SU-DHL-6 (cell line): ENCODE measurements at regions not wholly inside any gene's neighbourhood (a gene's known extent, or its start where the extent isn't known, plus 50 kb on each side); places are given as distances from the start of the nearest gene placed in this dataset.
"Not testable (repeated sequence)": the region's sequence is repeated elsewhere in the genome, so short reads cannot be mapped to it uniquely, and the experiment has no call there.

Experiments
- H2AFZ ChIP-seq: fragments of 200-600 bp; sonication (generic); 2 replicates; pipeline ENCODE4 v1.6.1; 2014; ENCODE audit warnings: low read depth, mild to moderate bottlenecking, moderate library complexity, mixed read lengths, antibody characterized with exemption, low read length; ENCODE audit not compliant: severe bottlenecking
- H3F3A ChIP-seq: fragments of 200-600 bp; shearing (Covaris generic); 2 replicates; pipeline ENCODE4 v1.6.0; 2016; ENCODE audit warnings: antibody characterized with exemption, mild to moderate bottlenecking; ENCODE audit not compliant: insufficient read depth
- H3K27ac ChIP-seq: fragments of 200-600 bp; sonication (generic); 2 replicates; pipeline ENCODE4 v1.5.1; 2016; ENCODE audit warnings: low read depth, mild to moderate bottlenecking, low read length, moderate library complexity, mixed read lengths
- H3K27me3 ChIP-seq: fragments of 200-600 bp; sonication (generic), shearing (Covaris generic); 2 replicates; pipeline ENCODE4 v1.6.0; 2014; ENCODE audit warnings: mild to moderate bottlenecking, low read length
- H3K36me3 ChIP-seq: fragments of 200-600 bp; sonication (generic); 2 replicates; pipeline ENCODE4 v1.6.1; 2014; ENCODE audit warnings: mild to moderate bottlenecking, low read length, mixed read lengths
- H3K4me2 ChIP-seq: fragments of 300-600, 200-600 bp; shearing (Covaris generic), sonication (generic); 2 replicates; pipeline ENCODE4 v1.6.0; 2014; ENCODE audit warnings: low read length, low read depth, mild to moderate bottlenecking; ENCODE audit not compliant: poor library complexity, severe bottlenecking
- H3K4me3 ChIP-seq: fragments of 200-600 bp; sonication (generic); 2 replicates; pipeline ENCODE4 v1.5.1; 2014; ENCODE audit warnings: antibody characterized with exemption, low read length, mild to moderate bottlenecking, mixed read lengths; ENCODE audit not compliant: insufficient read depth, poor library complexity, severe bottlenecking
- H3K79me2 ChIP-seq: fragments of 200-600 bp; sonication (generic); 2 replicates; pipeline ENCODE4 v1.6.1; 2014; ENCODE audit warnings: mild to moderate bottlenecking, low read length, moderate library complexity; ENCODE audit not compliant: insufficient read depth
- H3K9ac ChIP-seq: fragments of 200-600 bp; sonication (generic); 2 replicates; pipeline ENCODE4 v1.7.0; 2014; ENCODE audit warnings: mild to moderate bottlenecking, low read length
- H3K9me2 ChIP-seq: fragments of 200-600 bp; sonication (generic); replicated peaks from 2 replicates; pipeline ENCODE4 v1.6.1; 2014; ENCODE audit warnings: low read length; ENCODE audit not compliant: insufficient read depth
- H3K9me3 ChIP-seq: fragments of 200-600 bp; sonication (generic); 2 replicates; pipeline ENCODE4 v1.6.1; 2014; ENCODE audit warnings: low read length, mixed read lengths; ENCODE audit not compliant: insufficient read depth
- H4K20me1 ChIP-seq: fragments of 200-600 bp; sonication (generic); 2 replicates; pipeline ENCODE4 v1.6.1; 2014; ENCODE audit warnings: low read depth, mild to moderate bottlenecking, antibody characterized with exemption, low read length, moderate library complexity, mixed read lengths
- CTCF ChIP-seq: fragments of 200-600 bp; sonication (generic); IDR thresholded peaks from one replicate; pipeline ENCODE4 v1.5.1; 2017; ENCODE audit warnings: antibody characterized with exemption, mild to moderate bottlenecking, low read length, moderate library complexity; ENCODE audit not compliant: insufficient read depth, poor library complexity, severe bottlenecking
- EZH2phosphoT487 ChIP-seq: fragments of 200-600 bp; sonication (generic), shearing (Covaris generic); conservative IDR thresholded peaks from 2 replicates; pipeline ENCODE4 v1.6.1; 2018; ENCODE audit warnings: mild to moderate bottlenecking, antibody characterized with exemption, low read length, moderate library complexity, mixed read lengths

DNA sequence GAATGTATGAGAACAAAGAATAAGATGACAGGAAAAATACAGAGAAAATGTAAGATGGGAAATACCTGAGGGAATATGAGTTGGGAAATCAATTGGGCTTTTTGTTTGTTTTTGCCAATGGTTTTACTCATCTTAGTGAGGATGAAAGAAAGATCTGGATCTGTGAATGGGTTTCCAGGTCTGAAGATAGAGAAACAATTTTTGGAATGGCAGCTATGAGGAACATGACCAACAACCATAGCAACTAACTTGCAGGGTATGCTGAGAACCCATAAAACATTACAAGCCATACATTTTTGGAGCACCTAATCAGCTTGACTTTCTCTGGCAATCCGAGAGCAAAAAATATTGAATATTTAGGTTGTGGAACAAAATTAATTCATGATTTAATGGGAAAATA is 290.0 kb downstream of the KCTD12 start:
- no peak overlapping the region for H3K27ac ChIP-seq
- H3K4me3 ChIP-seq = no peak overlapping the region
- H3K79me2 ChIP-seq = no peaks in the 10 kb centered on the region
- H3K9me3 ChIP-seq = no peaks in the 10 kb centered on the region
- no peaks in the 10 kb centered on the region for H4K20me1 ChIP-seq
- no peak overlapping the region for H3K9ac ChIP-seq
- H3K9me2 ChIP-seq = no peaks in the 10 kb centered on the region
- no peak overlapping the region for H2AFZ ChIP-seq
- H3K27me3 ChIP-seq = no peaks in the 10 kb centered on the region
- H3K36me3 ChIP-seq = no peaks in the 10 kb centered on the region
- H3K4me2 ChIP-seq = no peak overlapping the region
- TF ChIP-seq CTCF = no peak
- no peak for TF ChIP-seq EZH2phosphoT487
- H3F3A ChIP-seq = no peaks in the 10 kb centered on the region

DNA sequence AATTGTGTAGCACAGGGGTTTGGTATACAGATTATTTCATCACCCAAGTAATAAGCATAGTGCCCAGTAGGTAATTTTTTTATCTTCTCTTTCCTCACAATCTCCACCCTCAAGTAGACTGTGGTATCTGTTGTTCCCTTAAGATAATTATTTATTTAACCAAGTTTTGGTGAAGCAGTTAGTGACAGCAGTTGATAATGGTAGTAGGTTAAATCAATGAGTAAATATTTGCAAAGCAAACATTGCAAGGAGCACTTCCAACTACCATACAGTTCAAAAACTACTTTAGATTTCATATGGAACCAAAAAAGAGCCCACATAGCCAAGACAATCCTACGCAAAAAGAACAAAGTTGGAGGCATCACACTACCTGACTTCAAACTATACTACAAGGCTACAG is 291.8 kb downstream of the KCTD12 start:
- H3F3A ChIP-seq = no peaks in the 10 kb centered on the region
- no peaks in the 10 kb centered on the region for H3K9me2 ChIP-seq
- H3K9ac ChIP-seq = no peak overlapping the region
- H3K4me2 ChIP-seq = no peak overlapping the region
- H3K27me3 ChIP-seq = no peaks in the 10 kb centered on the region
- H2AFZ ChIP-seq = no peak overlapping the region
- H3K9me3 ChIP-seq = no peaks in the 10 kb centered on the region
- H4K20me1 ChIP-seq = no peaks in the 10 kb centered on the region
- no peaks in the 10 kb centered on the region for H3K36me3 ChIP-seq
- H3K4me3 ChIP-seq = no peak overlapping the region
- H3K27ac ChIP-seq = no peak overlapping the region
- TF ChIP-seq CTCF = no peak
- TF ChIP-seq EZH2phosphoT487 = no peak
- no peaks in the 10 kb centered on the region for H3K79me2 ChIP-seq

- Histone ChIP-seq H2AFZ (no peak overlapping the region), H3K4me3 (no peak overlapping the region), H3K27me3 (no peaks in the 10 kb centered on the region), H3K9me2 (no peaks in the 10 kb centered on the region), H3K4me2 (no peak overlapping the region), H4K20me1 (no peaks in the 10 kb centered on the region), H3K79me2 (no peaks in the 10 kb centered on the region), H3K36me3 (no peaks in the 10 kb centered on the region), H3F3A (no peaks in the 10 kb centered on the region), H3K9ac (no peak overlapping the region), H3K9me3 (no peaks in the 10 kb centered on the region), H3K27ac (no peak overlapping the region)
- TF ChIP-seq CTCF = no peak
- TF ChIP-seq EZH2phosphoT487 = no peak
These were observed 299.4 kb downstream of the KCTD12 start for GRCh38 chr13:76586842-76587241.

DNA sequence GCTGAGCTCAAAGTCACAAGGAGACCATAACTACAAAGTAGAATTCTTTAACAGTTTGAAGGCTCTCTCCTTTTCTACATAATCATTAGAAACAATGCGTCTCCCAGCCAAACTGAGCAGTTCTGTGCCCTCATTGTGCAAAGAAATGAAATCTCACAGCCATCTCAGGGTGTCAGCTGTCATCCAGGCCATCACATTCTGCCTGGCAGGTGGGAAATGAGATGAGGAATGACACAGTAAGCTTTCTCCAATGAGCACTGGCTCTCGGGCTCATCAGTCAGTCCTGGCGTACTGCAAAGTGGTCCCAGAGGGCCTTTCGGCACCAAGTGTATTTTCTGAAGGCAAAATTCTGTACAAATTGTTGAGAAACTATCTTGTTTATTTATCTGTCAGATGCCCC is 306.5 kb downstream of the KCTD12 start:
- H3K36me3 ChIP-seq = no peaks in the 10 kb centered on the region
- no peak overlapping the region for H3K9ac ChIP-seq
- no peaks in the 10 kb centered on the region for H3K27me3 ChIP-seq
- H3K4me2 ChIP-seq = no peak overlapping the region
- no peaks in the 10 kb centered on the region for H4K20me1 ChIP-seq
- H3K4me3 ChIP-seq = no peak overlapping the region
- no peak overlapping the region for H2AFZ ChIP-seq
- no peaks in the 10 kb centered on the region for H3F3A ChIP-seq
- no peaks in the 10 kb centered on the region for H3K9me2 ChIP-seq
- H3K9me3 ChIP-seq = peaks cover 4% of the 10 kb centered on the region; the same call in 1 of the 2 replicates
- TF ChIP-seq CTCF (no peak), EZH2phosphoT487 (no peak)
- H3K79me2 ChIP-seq = no peaks in the 10 kb centered on the region
- no peak overlapping the region for H3K27ac ChIP-seq

DNA sequence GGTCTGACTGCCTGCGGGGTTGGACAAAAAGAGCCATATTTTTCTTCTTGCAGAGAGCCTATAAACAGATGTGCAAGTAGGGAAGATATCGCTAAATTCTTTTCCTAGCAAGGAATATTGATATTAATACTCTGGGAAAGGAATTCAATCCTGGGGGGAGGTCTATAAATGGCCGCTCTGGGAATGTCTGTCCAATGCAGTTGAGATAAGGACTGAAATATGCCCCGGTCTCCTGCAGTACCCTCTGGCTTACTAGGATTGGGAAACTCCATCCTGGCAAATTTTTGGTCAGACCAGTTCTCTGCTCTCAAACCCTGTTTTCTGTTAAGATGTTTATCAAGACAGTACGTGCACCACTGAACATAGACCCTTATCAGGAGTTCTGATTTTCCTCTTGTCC is 310.6 kb downstream of the KCTD12 start:
- not testable (repeated sequence) for H3K4me3 ChIP-seq, H4K20me1 ChIP-seq, H3K9me2 ChIP-seq, H3K36me3 ChIP-seq, H3K9me3 ChIP-seq, H3F3A ChIP-seq, H3K9ac ChIP-seq, H3K27ac ChIP-seq, H3K79me2 ChIP-seq, H3K4me2 ChIP-seq, H3K27me3 ChIP-seq, H2AFZ ChIP-seq
